Upper lobe of right lung (tissue), 1 donor: ENCODE measurements at regions not wholly inside any gene's neighbourhood (a gene's known extent, or its start where the extent isn't known, plus 50 kb on each side); places are given as distances from the start of the nearest gene placed in this dataset.

Source experiments
- ATAC-seq: fragments of 200-7000 bp; cut with Tn5 transposase; one replicate; pipeline ENCODE4 v1.9.1; 2020; ENCODE audit warnings: mild to moderate bottlenecking, moderate library complexity
- DNase-seq: peaks from one replicate; pipeline ENCODE4 v3.0.0-alpha.2; 2020
- H3K27ac ChIP-seq: fragments of 200-600 bp; one replicate; pipeline ENCODE4 v1.8.0; 2022
- H3K27me3 ChIP-seq: fragments of 200-600 bp; one replicate; pipeline ENCODE4 v1.8.0; 2022; ENCODE audit warnings: mild to moderate bottlenecking
- H3K36me3 ChIP-seq: fragments of 200-600 bp; one replicate; pipeline ENCODE4 v1.8.0; 2022
- H3K4me1 ChIP-seq: fragments of 200-600 bp; one replicate; pipeline ENCODE4 v1.8.0; 2022
- H3K4me3 ChIP-seq: fragments of 200-600 bp; one replicate; pipeline ENCODE4 v1.8.0; 2022; ENCODE audit warnings: mild to moderate bottlenecking
- H3K9me3 ChIP-seq: fragments of 200-600 bp; one replicate; pipeline ENCODE4 v1.8.0; 2022
- intact Hi-C: fragments of 100-400 bp; cut with DNase I; formaldehyde crosslinking; loops from one replicate; pipeline ENCODE4 v1.11.0; 2022
- TF ChIP-seq, protein P1 (sequence below): fragments of 200-600 bp; IDR thresholded peaks from one replicate; pipeline ENCODE4 v1.8.0; 2022; ENCODE audit warnings: antibody characterized with exemption
- donor health status: DM: no; HTN: yes; CAD: no; lungs with severe emphysema.

DNA sequence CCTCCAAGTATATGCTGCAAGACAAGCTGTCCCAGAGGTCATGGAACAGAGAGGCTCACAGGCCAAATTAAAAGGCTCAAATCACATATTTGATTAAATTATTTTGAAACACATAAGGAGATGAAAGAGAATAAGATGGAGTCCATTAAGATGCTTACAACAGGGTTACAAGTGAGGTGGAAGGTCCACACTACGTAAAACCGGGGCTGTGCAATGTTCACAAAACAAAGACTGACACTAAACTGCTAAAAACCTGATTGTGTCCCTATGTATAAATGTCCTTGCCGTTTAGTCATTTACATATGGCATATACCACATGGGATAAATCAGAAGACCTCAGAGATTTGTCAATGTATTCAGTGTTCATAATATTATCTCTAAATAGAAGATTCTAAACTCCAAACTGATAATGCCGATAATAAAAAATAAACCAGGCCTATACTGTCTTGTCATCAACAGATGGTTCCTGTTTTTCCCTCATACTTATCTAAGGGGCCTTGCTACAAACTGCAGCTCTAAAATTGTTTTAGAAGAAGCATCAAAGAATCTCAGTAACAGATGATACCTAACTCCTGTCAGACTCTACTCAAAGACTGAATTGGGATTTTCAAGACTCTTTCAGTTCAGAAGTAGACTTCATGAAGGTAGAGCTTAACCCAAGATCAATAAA lies 51.8 kb upstream of the RIPOR2 start:
- TF ChIP-seq, protein P1, sequence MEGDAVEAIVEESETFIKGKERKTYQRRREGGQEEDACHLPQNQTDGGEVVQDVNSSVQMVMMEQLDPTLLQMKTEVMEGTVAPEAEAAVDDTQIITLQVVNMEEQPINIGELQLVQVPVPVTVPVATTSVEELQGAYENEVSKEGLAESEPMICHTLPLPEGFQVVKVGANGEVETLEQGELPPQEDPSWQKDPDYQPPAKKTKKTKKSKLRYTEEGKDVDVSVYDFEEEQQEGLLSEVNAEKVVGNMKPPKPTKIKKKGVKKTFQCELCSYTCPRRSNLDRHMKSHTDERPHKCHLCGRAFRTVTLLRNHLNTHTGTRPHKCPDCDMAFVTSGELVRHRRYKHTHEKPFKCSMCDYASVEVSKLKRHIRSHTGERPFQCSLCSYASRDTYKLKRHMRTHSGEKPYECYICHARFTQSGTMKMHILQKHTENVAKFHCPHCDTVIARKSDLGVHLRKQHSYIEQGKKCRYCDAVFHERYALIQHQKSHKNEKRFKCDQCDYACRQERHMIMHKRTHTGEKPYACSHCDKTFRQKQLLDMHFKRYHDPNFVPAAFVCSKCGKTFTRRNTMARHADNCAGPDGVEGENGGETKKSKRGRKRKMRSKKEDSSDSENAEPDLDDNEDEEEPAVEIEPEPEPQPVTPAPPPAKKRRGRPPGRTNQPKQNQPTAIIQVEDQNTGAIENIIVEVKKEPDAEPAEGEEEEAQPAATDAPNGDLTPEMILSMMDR: no peak
- Histone ChIP-seq H3K4me3 (no peak overlapping the region), H3K36me3 (no peaks in the 10 kb centered on the region), H3K27ac (no peak overlapping the region), H3K27me3 (no peaks in the 10 kb centered on the region), H3K9me3 (no peaks in the 10 kb centered on the region), H3K4me1 (no peaks in the 10 kb centered on the region)
- ATAC-seq (no peak), DNase-seq (no peak)
- intact Hi-C loops: no loop called here

DNA sequence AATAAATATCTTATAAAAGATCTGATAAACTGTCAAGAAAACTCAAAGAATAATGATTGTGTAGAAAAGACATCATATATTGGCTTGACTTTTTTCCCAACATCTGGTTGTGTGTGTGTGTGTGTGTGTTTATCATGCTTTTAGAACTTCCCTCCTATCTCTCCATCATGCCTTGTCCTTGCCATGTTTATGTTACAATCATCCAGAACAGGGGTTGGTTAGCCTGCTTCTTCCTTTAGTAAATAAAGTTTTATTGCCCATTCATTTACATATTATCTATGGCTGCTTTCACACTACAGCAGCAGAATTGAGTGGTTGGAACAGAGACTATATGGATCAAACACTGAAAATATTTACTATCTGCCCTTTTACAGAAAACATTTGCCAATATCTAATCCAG lies 52.8 kb upstream of the RIPOR2 start:
- no peaks in the 10 kb centered on the region for H3K36me3 ChIP-seq
- TF ChIP-seq, protein P1: no peak
- intact Hi-C loops: no loop called here
- no peak overlapping the region for H3K4me3 ChIP-seq
- DNase-seq (no peak), ATAC-seq (no peak)
- H3K9me3 ChIP-seq: no peaks in the 10 kb centered on the region
- H3K4me1 ChIP-seq: no peaks in the 10 kb centered on the region
- H3K27me3 ChIP-seq: no peaks in the 10 kb centered on the region
- no peak overlapping the region for H3K27ac ChIP-seq

DNA sequence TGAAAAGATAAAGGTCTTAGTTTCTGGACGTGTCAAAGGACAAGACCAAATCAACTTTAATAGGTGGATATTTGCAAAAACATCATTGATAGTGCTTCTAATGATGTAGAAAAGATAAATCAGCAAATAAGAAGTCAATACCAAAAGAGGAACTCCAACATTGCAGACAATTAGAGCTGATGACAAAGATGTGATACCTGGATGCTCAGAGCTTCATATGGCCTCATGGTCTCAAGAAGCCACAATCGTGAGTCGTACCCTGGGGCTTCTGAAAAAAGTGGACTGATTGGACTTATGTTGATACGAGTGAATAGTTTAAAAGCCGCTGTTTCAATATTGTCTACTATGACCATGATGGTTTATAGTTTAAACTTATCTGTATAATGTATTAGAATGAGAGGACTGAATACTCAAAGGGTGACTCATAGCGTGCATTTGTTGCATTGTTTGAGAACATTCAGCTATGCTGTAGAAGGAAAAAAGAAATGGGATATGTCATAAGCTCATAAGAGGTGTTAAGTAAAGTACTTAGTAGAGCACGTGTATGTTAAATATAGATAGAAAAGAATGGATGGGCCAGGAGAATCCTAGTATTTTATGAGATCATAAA lies 54.6 kb upstream of the RIPOR2 start:
- intact Hi-C loops: loop anchor here (10.0 kb wide), 1 partner anchor 136 kb away; no protein-coding TSS in a partner anchor
- DNase-seq (no peak), ATAC-seq (no peak)
- Histone ChIP-seq H3K27ac (no peak overlapping the region), H3K36me3 (no peaks in the 10 kb centered on the region), H3K4me3 (no peak overlapping the region), H3K4me1 (no peaks in the 10 kb centered on the region), H3K27me3 (no peaks in the 10 kb centered on the region), H3K9me3 (no peaks in the 10 kb centered on the region)
- TF ChIP-seq, protein P1: no peak

DNA sequence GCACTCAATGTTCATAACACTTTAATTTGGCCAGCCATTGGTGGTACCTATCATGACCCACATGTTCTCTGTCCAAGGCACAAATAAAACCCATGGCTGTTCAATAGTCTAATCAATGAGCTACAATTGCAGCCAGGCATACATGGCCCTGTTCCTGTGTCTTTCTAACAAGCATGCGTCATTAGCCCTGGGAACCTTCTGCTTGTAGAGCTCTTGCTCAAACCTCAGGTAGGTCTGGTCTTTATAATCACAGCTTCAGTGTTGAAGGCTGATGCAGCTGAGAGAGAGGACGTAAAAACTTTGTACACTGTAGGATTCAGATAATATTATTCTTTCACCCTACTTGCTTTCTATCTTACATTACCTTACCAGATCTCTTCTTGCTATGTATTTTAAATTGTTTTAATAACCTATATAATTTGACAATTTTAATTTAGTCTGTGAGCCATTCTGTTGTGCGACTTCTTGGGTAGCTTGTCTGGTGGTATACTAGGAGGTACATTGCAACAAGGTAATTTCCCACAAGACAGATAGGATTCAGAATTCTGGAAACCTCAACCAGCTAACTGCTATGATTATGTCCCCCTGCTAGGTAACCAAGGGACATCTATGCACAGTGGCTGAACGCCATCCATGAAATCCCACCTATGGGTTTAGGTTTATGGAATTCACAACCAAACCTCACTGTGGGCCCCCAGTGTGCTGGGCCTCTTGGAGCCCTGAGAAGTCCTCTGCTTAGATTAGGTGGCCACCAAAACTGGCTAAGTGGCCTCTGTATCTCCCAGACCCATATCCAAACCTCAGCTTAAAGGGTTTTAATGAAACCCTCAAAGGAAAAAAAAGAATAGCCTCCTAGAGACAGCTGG lies 55.4 kb upstream of the RIPOR2 start:
- ATAC-seq (no peak), DNase-seq (no peak)
- H3K4me3 ChIP-seq: no peak overlapping the region
- TF ChIP-seq, protein P1: no peak
- no peaks in the 10 kb centered on the region for H3K27me3 ChIP-seq
- intact Hi-C loops: loop anchor here (10.0 kb wide), 1 partner anchor 136 kb away; no protein-coding TSS in a partner anchor
- H3K27ac ChIP-seq: no peak overlapping the region
- no peaks in the 10 kb centered on the region for H3K9me3 ChIP-seq
- no peaks in the 10 kb centered on the region for H3K4me1 ChIP-seq
- H3K36me3 ChIP-seq: no peaks in the 10 kb centered on the region

DNA sequence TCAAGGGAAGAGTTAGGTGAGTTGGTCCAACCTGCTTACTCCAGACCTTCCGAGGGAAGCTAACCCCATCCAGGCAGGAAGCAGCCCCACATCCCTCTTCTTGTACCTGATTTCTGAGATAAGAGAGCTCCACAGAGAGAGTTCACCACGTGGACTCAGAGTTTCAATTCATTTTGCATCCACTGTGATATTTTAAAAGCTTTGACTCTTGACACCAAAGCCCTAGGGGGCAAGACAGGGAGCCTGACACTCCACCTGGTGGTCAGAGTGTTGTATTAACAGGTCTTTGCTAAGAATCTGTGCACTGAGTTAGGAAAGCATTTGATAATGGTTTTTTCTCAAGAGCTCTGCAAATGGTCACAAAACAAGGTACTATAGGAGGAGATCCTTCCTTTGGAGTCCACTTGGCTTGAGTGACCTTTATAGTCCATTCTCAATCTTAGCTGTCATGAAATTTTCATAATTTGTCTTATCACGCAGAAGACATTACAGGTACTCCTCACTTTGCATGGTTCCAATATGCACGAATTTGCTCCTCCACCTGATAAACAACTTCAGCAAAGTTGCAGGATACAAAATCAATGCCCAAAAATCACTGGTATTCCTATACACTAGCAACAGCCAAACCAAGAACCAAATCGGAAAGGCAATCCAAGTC lies 56.2 kb upstream of the RIPOR2 start:
- Histone ChIP-seq H3K27me3 (no peaks in the 10 kb centered on the region), H3K36me3 (no peaks in the 10 kb centered on the region), H3K9me3 (no peaks in the 10 kb centered on the region), H3K27ac (no peak overlapping the region), H3K4me1 (no peaks in the 10 kb centered on the region), H3K4me3 (no peak overlapping the region)
- TF ChIP-seq, protein P1: peak; percentile 72
- DNase-seq (no peak), ATAC-seq (peak; percentile 93)
- intact Hi-C loops: loop anchor here (10.0 kb wide), 1 partner anchor 137 kb away; no protein-coding TSS in a partner anchor
